ENCODE measurements at regions not wholly inside any gene's neighbourhood (a gene's known extent, or its start where the extent isn't known, plus 50 kb on each side); places are given as distances from the start of the nearest gene placed in this dataset.

DNA sequence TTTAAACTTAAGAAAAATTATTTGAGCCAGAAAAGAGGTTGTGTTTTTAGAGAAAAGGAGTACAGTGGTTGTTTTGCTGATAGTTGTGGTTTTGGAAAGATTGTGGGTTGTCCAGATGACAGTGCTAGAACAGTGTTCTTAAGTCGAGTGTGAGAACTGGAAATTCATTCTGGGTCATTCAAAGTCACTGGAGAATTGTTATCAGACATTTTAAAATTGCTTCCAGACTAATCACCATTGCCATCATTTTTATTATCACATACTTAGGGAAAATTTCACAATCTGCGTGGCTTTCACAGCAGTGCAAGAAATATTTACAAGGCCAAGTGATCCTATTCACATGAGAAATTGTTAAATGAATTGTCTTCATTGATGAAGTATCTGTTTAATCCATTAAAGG is 242.2 kb upstream of the DDI1 start:
- no peak for TF ChIP-seq GATA3 (IDR thresholded peaks at IDR 0.05; ENCODE audit: low read depth, low read length)
- no peak for TF ChIP-seq GATA2 (IDR thresholded peaks at IDR 0.05; ENCODE audit: low read depth, low read length)
